Natural killer cell (primary cell): ENCODE measurements at regions not wholly inside any gene's neighbourhood (a gene's known extent, or its start where the extent isn't known, plus 50 kb on each side); places are given as distances from the start of the nearest gene placed in this dataset.

Experiments used
- ATAC-seq, 3 donors: fragments of 150-1000 bp in 2 of 3; fragments of 200-7000 bp in 1 of 3; cut with Tn5 transposase; 1 replicate in 1 of 3; 2 replicates in 2 of 3; pipeline ENCODE4 v1.10.0; 2021; ENCODE audit warnings: mild to moderate bottlenecking in 2 of 3, moderate library complexity in 2 of 3
- DNase-seq, 2 donors: peaks; one replicate each; pipeline versions ENCODE4 v3.0.0 to v3.0.0-alpha.2; 2013 to 2021; ENCODE audit warnings: mixed read lengths in 1 of 2
- H3K27ac ChIP-seq: one replicate; pipeline ENCODE4 v1.5.1; 2013; ENCODE audit warnings: mild to moderate bottlenecking, low read length
- H3K27me3 ChIP-seq: one replicate; pipeline ENCODE4 v1.6.1; 2013; ENCODE audit warnings: low read length; ENCODE audit not compliant: control insufficient read depth, insufficient read depth
- H3K36me3 ChIP-seq: one replicate; pipeline ENCODE4 v1.6.1; 2013; ENCODE audit warnings: low read length; ENCODE audit not compliant: control insufficient read depth, insufficient read depth
- H3K4me1 ChIP-seq: one replicate; pipeline ENCODE4 v1.6.1; 2013; ENCODE audit warnings: low read length; ENCODE audit not compliant: control insufficient read depth, insufficient read depth
- H3K4me3 ChIP-seq: one replicate; pipeline ENCODE4 v1.5.1; 2013; ENCODE audit warnings: low read length
- H3K9me3 ChIP-seq: one replicate; pipeline ENCODE4 v1.6.1; 2013; ENCODE audit warnings: low read length; ENCODE audit not compliant: control insufficient read depth, insufficient read depth
- H3K27ac Mint-ChIP-seq, 2 donors: one replicate each; pipeline ENCODE4 v1.8.0; 2022; ENCODE audit warnings: mild to moderate bottlenecking in 2 of 2, mixed read lengths in 2 of 2, moderate library complexity in 1 of 2
- H3K27me3 Mint-ChIP-seq, 2 donors: one replicate each; pipeline ENCODE4 v1.8.0; 2022; ENCODE audit warnings: low read depth in 2 of 2, mixed read lengths in 2 of 2
- H3K36me3 Mint-ChIP-seq: one replicate; pipeline ENCODE4 v1.8.0; 2022; ENCODE audit warnings: mixed read lengths
- H3K4me1 Mint-ChIP-seq, 2 donors: one replicate each; pipeline ENCODE4 v1.8.0; 2022; ENCODE audit warnings: mixed read lengths in 2 of 2
- H3K4me3 Mint-ChIP-seq: one replicate; pipeline ENCODE4 v1.8.0; 2022; ENCODE audit warnings: mild to moderate bottlenecking, moderate library complexity, mixed read lengths
- H3K9me3 Mint-ChIP-seq, 2 donors: one replicate each; pipeline ENCODE4 v1.8.0; 2022; ENCODE audit warnings: mixed read lengths in 2 of 2
- WGBS: methylation state at CpG from one replicate; pipeline ENCODE4 v1.1.7; 2013; ENCODE audit warnings: missing lambda C conversion rate; ENCODE audit not compliant: insufficient coverage; 5-methylcytosine and 5-hydroxymethylcytosine counted together
- intact Hi-C: fragments of 100-400 bp; cut with micrococcal nuclease; formaldehyde crosslinking; loops from one replicate; pipeline ENCODE4 v1.14.2; 2022
- TF ChIP-seq, protein P1 (sequence below): fragments of 200-600 bp; IDR thresholded peaks from one replicate; pipeline ENCODE4 v1.8.0; 2022; ENCODE audit warnings: antibody characterized with exemption

DNA sequence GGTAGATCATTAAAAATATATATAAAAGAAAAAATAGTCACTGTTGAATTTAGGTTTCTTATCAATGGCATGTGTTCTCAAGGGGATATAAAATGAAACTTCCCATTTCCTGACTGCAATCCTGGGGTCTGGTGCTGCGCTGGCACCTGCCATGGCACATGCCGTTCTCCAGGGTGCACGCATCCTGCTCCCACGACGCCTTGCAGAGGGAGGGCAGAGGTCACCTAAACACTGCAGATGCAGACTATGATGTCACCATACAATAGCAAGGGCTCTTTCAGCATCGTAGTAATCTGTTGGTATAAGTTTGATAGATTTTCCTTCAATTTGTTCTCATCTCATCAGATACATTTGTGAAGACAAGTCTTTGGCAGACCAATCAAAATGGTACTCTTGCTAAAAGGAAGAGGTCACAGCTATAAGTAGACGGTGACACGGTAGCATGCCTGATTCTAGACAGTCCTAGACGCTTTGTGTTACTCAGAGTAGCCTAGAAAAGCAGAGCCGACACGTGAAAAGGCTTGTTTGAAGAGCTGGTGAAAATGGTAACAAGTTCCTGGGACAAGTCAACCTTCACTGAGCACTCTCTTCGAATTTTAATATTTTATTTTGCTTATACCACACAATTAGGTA, 761.4 kb downstream of the DCDC2C start:
- DNase-seq, result no peak
- H3K36me3 Mint-ChIP-seq, result no peaks in the 10 kb centered on the region
- TF ChIP-seq, protein P1, sequence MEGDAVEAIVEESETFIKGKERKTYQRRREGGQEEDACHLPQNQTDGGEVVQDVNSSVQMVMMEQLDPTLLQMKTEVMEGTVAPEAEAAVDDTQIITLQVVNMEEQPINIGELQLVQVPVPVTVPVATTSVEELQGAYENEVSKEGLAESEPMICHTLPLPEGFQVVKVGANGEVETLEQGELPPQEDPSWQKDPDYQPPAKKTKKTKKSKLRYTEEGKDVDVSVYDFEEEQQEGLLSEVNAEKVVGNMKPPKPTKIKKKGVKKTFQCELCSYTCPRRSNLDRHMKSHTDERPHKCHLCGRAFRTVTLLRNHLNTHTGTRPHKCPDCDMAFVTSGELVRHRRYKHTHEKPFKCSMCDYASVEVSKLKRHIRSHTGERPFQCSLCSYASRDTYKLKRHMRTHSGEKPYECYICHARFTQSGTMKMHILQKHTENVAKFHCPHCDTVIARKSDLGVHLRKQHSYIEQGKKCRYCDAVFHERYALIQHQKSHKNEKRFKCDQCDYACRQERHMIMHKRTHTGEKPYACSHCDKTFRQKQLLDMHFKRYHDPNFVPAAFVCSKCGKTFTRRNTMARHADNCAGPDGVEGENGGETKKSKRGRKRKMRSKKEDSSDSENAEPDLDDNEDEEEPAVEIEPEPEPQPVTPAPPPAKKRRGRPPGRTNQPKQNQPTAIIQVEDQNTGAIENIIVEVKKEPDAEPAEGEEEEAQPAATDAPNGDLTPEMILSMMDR, result no peak
- no peaks in the 10 kb centered on the region for H3K36me3 ChIP-seq
- H3K4me3 ChIP-seq, result no peak overlapping the region
- no peak overlapping the region for H3K4me3 Mint-ChIP-seq
- no peaks in the 10 kb centered on the region for H3K4me1 ChIP-seq
- no peak overlapping the region for H3K27ac ChIP-seq
- no peaks in the 10 kb centered on the region for H3K27me3 Mint-ChIP-seq
- H3K27me3 ChIP-seq, result no peaks in the 10 kb centered on the region
- 92% methylated on average over 10 of the region's 12 CpGs for WGBS
- no peak overlapping the region for H3K27ac Mint-ChIP-seq
- intact Hi-C loops, result no loop called here
- peaks cover 6% of the 10 kb centered on the region for H3K9me3 ChIP-seq
- peaks cover 16 to 22% of the 10 kb centered on the region in 2 donors for H3K9me3 Mint-ChIP-seq
- ATAC-seq, result no peak
- no peaks in the 10 kb centered on the region for H3K4me1 Mint-ChIP-seq

DNA sequence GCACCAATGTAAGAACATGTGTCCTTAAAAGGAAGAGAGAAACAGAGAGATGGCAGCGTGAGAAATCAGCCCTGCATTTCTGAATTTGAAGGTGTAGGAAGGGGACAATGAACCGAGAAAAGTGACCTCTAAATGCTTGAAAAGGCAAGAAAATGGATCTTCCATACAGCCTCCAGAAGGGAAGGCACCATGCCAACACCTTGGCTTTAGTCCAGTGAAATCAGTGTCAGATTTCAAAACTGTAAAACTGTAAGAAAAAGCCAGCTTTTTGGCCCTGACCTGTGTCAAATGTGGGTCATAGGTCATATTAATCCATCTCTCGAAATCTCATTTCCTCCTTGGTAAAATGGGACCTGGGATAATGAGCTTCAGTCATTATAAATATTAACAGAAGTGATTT, 762.3 kb downstream of the DCDC2C start:
- Histone ChIP-seq H3K27ac (no peak overlapping the region), H3K36me3 (no peaks in the 10 kb centered on the region), H3K4me3 (no peak overlapping the region), H3K27me3 (no peaks in the 10 kb centered on the region), H3K9me3 (peaks cover 6% of the 10 kb centered on the region), H3K4me1 (no peaks in the 10 kb centered on the region)
- DNase-seq (no peak), ATAC-seq (no peak)
- intact Hi-C loops, result no loop called here
- H3K27me3 Mint-ChIP-seq, result no peaks in the 10 kb centered on the region
- peaks cover 17 to 24% of the 10 kb centered on the region in 2 donors for H3K9me3 Mint-ChIP-seq
- WGBS, result 75% methylated on average over 2 of the region's 3 CpGs
- TF ChIP-seq, protein P1, result no peak
- H3K4me1 Mint-ChIP-seq, result no peaks in the 10 kb centered on the region
- H3K4me3 Mint-ChIP-seq, result no peak overlapping the region
- no peaks in the 10 kb centered on the region for H3K36me3 Mint-ChIP-seq
- H3K27ac Mint-ChIP-seq, result no peak overlapping the region

DNA sequence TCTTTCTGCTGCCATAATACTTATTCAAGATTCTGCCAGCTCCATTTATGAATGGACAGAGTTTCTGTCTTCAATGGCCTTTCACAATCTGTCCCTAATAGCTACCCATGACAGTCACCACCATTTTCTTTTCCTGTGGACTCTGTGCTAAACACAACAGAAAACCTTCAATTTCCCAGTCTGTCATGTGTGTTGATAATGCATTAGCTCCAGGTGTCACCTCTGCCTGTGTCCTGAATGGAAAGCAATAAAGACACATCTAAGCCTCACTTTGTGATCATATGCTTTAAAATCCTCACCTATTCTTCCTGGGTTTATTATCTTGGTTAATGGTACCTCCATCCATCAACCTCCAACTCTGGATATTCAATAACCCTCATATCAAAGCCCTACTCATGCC, 772.2 kb downstream of the DCDC2C start:
- Histone ChIP-seq H3K27ac (no peak overlapping the region), H3K36me3 (no peaks in the 10 kb centered on the region), H3K4me3 (no peak overlapping the region), H3K9me3 (peaks cover 7% of the 10 kb centered on the region), H3K4me1 (no peaks in the 10 kb centered on the region), H3K27me3 (no peaks in the 10 kb centered on the region)
- no peak overlapping the region for H3K4me3 Mint-ChIP-seq
- H3K4me1 Mint-ChIP-seq, result no peaks in the 10 kb centered on the region
- H3K27ac Mint-ChIP-seq, result no peak overlapping the region
- intact Hi-C loops, result no loop called here
- H3K36me3 Mint-ChIP-seq, result no peaks in the 10 kb centered on the region
- DNase-seq (no peak), ATAC-seq (no peak)
- H3K9me3 Mint-ChIP-seq, result peaks cover 13 to 15% of the 10 kb centered on the region in 2 donors
- H3K27me3 Mint-ChIP-seq, result no peaks in the 10 kb centered on the region
- TF ChIP-seq, protein P1, result no peak

DNA sequence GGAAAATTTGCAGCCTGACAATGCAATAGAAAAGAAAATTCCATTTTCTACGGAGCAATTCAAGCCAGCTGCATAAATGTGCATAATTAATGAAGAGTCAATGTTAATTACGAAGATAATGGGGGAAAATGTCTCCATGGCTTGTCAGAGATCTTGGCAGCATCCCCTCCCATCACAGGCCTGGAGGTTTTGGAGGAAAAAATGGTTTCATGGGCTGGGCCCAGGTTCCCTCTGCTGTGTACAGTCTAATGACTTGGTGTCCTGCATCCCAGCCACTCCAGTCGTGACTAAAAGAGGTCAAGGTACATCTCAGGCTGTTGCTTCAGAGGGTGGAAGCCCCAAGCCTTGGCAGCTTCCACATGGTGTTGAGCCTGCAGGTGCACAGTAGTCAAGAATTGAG, 779.7 kb downstream of the DCDC2C start:
- DNase-seq (no peak), ATAC-seq (no peak)
- Mint-ChIP-seq H3K4me3 (no peak overlapping the region), H3K27me3 (no peaks in the 10 kb centered on the region), H3K36me3 (no peaks in the 10 kb centered on the region), H3K9me3 (peaks cover 15 to 26% of the 10 kb centered on the region in 2 donors), H3K4me1 (no peaks in the 10 kb centered on the region), H3K27ac (no peak overlapping the region)
- Histone ChIP-seq H3K27me3 (no peaks in the 10 kb centered on the region), H3K36me3 (no peaks in the 10 kb centered on the region), H3K9me3 (peaks cover 7% of the 10 kb centered on the region), H3K4me1 (no peaks in the 10 kb centered on the region), H3K4me3 (no peak overlapping the region), H3K27ac (no peak overlapping the region)
- TF ChIP-seq, protein P1, result no peak
- intact Hi-C loops, result no loop called here
- WGBS, result 73% methylated on average over 3 of the region's 3 CpGs
